Spleen (tissue), 7 donors: ENCODE measurements at regions not wholly inside any gene's neighbourhood (a gene's known extent, or its start where the extent isn't known, plus 50 kb on each side); places are given as distances from the start of the nearest gene placed in this dataset.

Source experiments
- CTCF ChIP-seq, 11 experiments: fragments of 200-600 bp in 7 of 11; fragments of 450-650 bp in 4 of 11; sonication (generic) in 4 of 11; IDR thresholded peaks in 8 of 11; conservative IDR thresholded peaks in 3 of 11; 1 replicate in 7 of 11; 2 replicates in 4 of 11; pipeline versions ENCODE4 v1.4.0 to v1.8.0; 2016 to 2021; ENCODE audit warnings: antibody characterized with exemption in 11 of 11, inconsistent platforms in 4 of 11, mild to moderate bottlenecking in 1 of 11
- POLR2AphosphoS5 ChIP-seq, 3 donors: sonication (generic); formaldehyde crosslinking; IDR thresholded peaks; one replicate each; pipeline ENCODE4 v1.5.1; 2017; ENCODE audit warnings: antibody characterized with exemption in 3 of 3
- donor health status: DM: no; HTN: no; CAD: no; lungs with moderate emphysema.
- donor health status: DM: no; HTN: no; CAD: no.
- donor health status: DM: no; HTN: no; CAD: no.

- no peak for TF ChIP-seq POLR2AphosphoS5 (IDR thresholded peaks at IDR 0.05)
- TF ChIP-seq CTCF (IDR thresholded peaks at IDR 0.05 in 8 of 11, conservative IDR thresholded peaks at IDR 0.05 in 3 of 11): no peak
Measured at GRCh38 chr6:122222761-122223160, 176.7 kb upstream of the HSF2 start.
